ENCODE measurements at regions not wholly inside any gene's neighbourhood (a gene's known extent, or its start where the extent isn't known, plus 50 kb on each side); places are given as distances from the start of the nearest gene placed in this dataset.

DNA sequence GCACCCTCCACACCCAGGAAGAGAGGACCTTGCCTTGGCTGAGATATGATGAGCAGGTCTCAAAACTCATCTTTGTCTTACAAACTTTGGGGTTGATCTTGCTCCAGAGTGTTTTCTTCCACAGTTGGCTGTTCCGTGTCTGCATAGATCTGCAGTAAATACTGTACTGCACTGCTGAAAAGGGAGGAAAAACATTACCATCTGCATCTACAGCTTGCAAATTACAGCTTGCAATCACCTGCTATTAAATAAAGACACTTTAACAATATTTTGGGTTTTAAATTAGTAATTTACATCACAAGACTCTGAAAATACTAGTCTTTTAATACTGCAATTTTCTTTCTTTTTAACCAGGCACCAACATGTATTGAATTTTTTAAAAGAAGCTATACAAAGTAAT lies 499.5 kb downstream of the STIM2 start:
- TF ChIP-seq, protein P1, sequence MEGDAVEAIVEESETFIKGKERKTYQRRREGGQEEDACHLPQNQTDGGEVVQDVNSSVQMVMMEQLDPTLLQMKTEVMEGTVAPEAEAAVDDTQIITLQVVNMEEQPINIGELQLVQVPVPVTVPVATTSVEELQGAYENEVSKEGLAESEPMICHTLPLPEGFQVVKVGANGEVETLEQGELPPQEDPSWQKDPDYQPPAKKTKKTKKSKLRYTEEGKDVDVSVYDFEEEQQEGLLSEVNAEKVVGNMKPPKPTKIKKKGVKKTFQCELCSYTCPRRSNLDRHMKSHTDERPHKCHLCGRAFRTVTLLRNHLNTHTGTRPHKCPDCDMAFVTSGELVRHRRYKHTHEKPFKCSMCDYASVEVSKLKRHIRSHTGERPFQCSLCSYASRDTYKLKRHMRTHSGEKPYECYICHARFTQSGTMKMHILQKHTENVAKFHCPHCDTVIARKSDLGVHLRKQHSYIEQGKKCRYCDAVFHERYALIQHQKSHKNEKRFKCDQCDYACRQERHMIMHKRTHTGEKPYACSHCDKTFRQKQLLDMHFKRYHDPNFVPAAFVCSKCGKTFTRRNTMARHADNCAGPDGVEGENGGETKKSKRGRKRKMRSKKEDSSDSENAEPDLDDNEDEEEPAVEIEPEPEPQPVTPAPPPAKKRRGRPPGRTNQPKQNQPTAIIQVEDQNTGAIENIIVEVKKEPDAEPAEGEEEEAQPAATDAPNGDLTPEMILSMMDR (IDR thresholded peaks at IDR 0.05), result no peak
- TF ChIP-seq POLR2A (IDR thresholded peaks at IDR 0.05), result no peak
- no peaks in the 10 kb centered on the region for H3K4me1 ChIP-seq
- H3K4me3 ChIP-seq, result no peak overlapping the region
- H3K36me3 ChIP-seq, result no peaks in the 10 kb centered on the region
- no peak for DNase-seq
- no peaks in the 10 kb centered on the region for H3K27me3 ChIP-seq
- no peaks in the 10 kb centered on the region for H3K9me3 ChIP-seq
- no peak overlapping the region for H3K27ac ChIP-seq

DNA sequence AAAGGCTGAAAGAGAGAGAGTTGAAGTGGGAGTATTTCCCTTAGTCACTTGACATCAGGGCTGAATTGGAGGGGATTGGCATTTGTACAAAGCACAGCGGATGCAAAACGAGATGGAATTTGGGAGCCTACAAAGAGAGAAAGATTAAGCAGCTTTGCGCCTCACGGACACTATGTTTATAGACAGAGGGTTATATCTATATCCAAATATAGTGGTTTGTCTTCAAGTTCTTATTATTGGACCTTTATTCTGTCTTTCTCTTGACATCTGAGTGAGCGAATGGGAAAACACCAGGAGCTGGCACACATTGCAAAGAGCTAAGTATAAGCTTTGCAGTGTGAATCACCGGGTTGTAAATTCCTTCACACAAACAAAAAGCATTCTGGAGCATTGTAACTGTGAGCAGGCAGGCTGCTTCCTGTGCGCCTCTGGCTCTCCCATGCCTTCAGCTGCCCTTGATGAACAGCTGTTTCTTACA lies 500.2 kb downstream of the STIM2 start:
- H3K27me3 ChIP-seq, result no peaks in the 10 kb centered on the region
- H3K9me3 ChIP-seq, result no peaks in the 10 kb centered on the region
- no peaks in the 10 kb centered on the region for H3K4me1 ChIP-seq
- TF ChIP-seq POLR2A (IDR thresholded peaks at IDR 0.05), result no peak
- TF ChIP-seq, protein P1 (IDR thresholded peaks at IDR 0.05), result no peak
- no peaks in the 10 kb centered on the region for H3K36me3 ChIP-seq
- no peak for DNase-seq
- no peak overlapping the region for H3K27ac ChIP-seq
- H3K4me3 ChIP-seq, result no peak overlapping the region

DNA sequence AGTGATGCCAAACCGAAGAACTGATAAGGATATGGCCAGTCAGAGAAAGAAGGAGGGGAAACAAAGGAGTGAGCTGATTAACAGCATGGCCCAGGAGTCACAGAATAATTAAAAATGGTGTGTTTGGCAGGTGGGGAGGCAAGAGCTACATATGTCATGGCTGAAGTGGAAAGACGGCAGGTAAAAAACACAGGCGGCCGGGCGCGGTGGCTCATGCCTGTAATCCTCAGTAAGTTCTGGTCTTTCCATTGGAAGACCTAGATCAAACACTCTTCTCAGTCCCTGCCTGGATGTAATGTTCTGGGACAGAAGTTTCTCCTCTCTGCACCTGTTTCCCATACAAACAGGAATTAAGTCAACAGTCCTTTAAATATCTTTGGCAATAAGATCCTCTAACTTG lies 503.9 kb downstream of the STIM2 start:
- Histone ChIP-seq H3K4me1 (no peaks in the 10 kb centered on the region), H3K27ac (no peak overlapping the region), H3K36me3 (no peaks in the 10 kb centered on the region), H3K4me3 (no peak overlapping the region), H3K9me3 (no peaks in the 10 kb centered on the region), H3K27me3 (no peaks in the 10 kb centered on the region)
- TF ChIP-seq POLR2A (IDR thresholded peaks at IDR 0.05), result no peak
- TF ChIP-seq, protein P1 (IDR thresholded peaks at IDR 0.05), result no peak
- DNase-seq, result no peak

DNA sequence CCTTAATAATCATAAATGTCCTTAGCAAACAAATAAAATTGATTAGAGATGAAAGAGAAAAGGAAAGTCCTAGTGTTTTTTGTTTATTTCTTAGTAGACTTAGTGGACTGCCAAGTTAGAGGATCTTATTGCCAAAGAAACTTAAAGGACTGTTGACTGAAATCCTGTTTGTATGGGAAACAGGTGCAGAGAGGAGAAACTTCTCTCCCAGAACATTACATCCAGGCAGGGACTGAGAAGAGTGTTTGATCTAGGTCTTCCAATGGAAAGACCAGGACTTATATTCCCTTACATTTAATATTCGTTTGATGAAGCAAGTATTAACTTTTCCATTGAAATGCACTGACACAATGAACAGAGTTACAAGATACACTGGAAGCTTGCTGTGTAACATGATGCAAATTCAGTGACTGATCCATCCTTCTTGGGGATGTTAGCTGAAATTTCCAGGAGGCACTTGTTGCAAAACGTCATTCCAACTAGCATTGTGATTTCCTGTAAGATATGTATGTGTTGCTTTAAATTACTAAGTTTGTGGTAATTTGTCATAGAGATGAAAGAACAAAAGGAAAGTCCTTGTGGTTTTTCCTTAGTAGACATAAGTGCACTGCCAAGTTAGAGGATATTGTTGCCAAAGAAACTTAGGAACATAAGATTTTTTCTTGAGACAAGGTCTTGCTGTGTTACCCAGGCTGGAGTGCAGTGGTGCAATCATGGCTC lies 505.6 kb downstream of the STIM2 start:
- DNase-seq, result no peak
- Histone ChIP-seq H3K36me3 (no peaks in the 10 kb centered on the region), H3K4me3 (no peak overlapping the region), H3K27me3 (no peaks in the 10 kb centered on the region), H3K4me1 (no peaks in the 10 kb centered on the region), H3K27ac (no peak overlapping the region), H3K9me3 (no peaks in the 10 kb centered on the region)
- TF ChIP-seq POLR2A (IDR thresholded peaks at IDR 0.05), result no peak

DNA sequence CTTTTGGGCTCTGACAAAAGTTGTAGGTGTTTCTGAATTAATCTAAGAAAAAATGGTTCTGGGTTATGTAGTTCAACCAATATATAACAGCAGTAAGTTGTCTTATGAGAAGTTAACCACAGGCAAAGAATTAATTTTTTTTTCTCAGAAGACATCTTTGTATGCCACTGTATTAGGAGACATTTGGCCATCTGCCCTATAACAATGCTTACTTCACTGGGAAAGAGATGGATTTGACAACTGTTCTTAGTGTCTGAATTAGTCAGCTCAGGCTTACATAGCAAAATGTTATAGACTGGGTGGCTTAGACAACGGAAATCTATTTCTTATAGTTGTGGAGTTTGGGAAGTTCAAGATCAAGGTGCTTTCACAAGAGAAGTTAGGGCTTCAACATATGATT lies 508.1 kb downstream of the STIM2 start:
- Histone ChIP-seq H3K9me3 (no peaks in the 10 kb centered on the region), H3K36me3 (no peaks in the 10 kb centered on the region), H3K27me3 (no peaks in the 10 kb centered on the region), H3K4me1 (no peaks in the 10 kb centered on the region), H3K27ac (no peak overlapping the region), H3K4me3 (no peak overlapping the region)
- no peak for TF ChIP-seq POLR2A (IDR thresholded peaks at IDR 0.05)
- TF ChIP-seq, protein P1 (IDR thresholded peaks at IDR 0.05), result no peak
- no peak for DNase-seq

DNA sequence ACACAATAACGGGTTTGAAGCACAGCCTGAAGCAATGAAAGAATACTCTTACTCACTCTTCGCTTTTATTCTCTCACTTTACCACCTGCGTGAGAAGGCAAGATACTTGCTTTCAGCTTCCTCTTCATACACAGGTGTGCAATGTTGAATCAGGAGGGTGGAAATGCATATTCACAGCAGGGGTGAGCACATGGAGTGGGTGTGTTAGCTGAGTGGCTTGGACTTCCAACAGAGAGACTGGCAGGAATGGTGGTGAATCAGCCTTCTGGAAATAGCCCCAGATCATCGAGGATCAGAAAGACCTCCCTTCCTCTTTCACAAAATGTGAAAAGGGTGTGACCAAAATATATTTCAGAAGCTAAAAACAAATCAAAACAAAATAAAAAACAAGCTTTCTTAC lies 521.2 kb downstream of the STIM2 start:
- TF ChIP-seq, protein P1 (IDR thresholded peaks at IDR 0.05), result no peak
- TF ChIP-seq POLR2A (IDR thresholded peaks at IDR 0.05), result no peak
- Histone ChIP-seq H3K36me3 (no peaks in the 10 kb centered on the region), H3K27me3 (no peaks in the 10 kb centered on the region), H3K4me1 (no peaks in the 10 kb centered on the region), H3K27ac (no peak overlapping the region), H3K4me3 (no peak overlapping the region), H3K9me3 (no peaks in the 10 kb centered on the region)
- no peak for DNase-seq
